OCI-LY7 (cell line): ENCODE measurements at regions not wholly inside any gene's neighbourhood (a gene's known extent, or its start where the extent isn't known, plus 50 kb on each side); places are given as distances from the start of the nearest gene placed in this dataset.

Experiments
- BruUV-seq: library from RNA; stranded (reverse); fragments of 400-500 nt; replicated peaks from 2 replicates; lab custom pipeline; 2021; lab: Mats Ljungman, UMichigan
- CTCF ChIA-PET: fragments of 300-600 bp; sonication (Branson Sonifier 250); formaldehyde crosslinking; loops from one replicate; lab custom pipeline; 2022; ENCODE audit warnings: antibody characterized with exemption; ENCODE audit not compliant: unreplicated experiment; lab: Charles Lee
- POLR2A ChIA-PET: fragments of 300-600 bp; sonication (Branson Sonifier 250); formaldehyde crosslinking; loops from one replicate; lab custom pipeline; 2022; ENCODE audit warnings: antibody characterized with exemption; lab: Charles Lee
- DNase-seq: peaks from one replicate; pipeline ENCODE4 v3.0.0-alpha.2; 2015; ENCODE audit warnings: low spot score
- H2AFZ ChIP-seq: fragments of 200-600 bp; sonication (generic), shearing (Covaris generic); 2 replicates; pipeline ENCODE4 v1.6.1; 2014; ENCODE audit warnings: mild to moderate bottlenecking, antibody characterized with exemption, low read length, moderate library complexity
- H3K27ac ChIP-seq: fragments of 200-600 bp; sonication (generic); 2 replicates; pipeline ENCODE4 v1.5.1; 2014; ENCODE audit warnings: mixed run types, low read depth, mild to moderate bottlenecking, moderate library complexity, low read length, inconsistent platforms; ENCODE audit not compliant: poor library complexity, severe bottlenecking
- H3K36me3 ChIP-seq: fragments of 200-600 bp; sonication (generic); 2 replicates; pipeline ENCODE4 v1.6.1; 2014; ENCODE audit warnings: mild to moderate bottlenecking, antibody characterized with exemption, low read length, moderate library complexity, mixed read lengths; ENCODE audit not compliant: insufficient read depth
- H3K4me1 ChIP-seq: fragments of 200-600 bp; sonication (generic); 2 replicates; pipeline ENCODE4 v1.5.1; 2014; ENCODE audit warnings: mild to moderate bottlenecking, low read length; ENCODE audit not compliant: insufficient read depth, poor library complexity, severe bottlenecking
- H3K4me2 ChIP-seq: fragments of 200-600 bp; sonication (generic); 2 replicates; pipeline ENCODE4 v1.6.1; 2014; ENCODE audit warnings: mild to moderate bottlenecking, low read length
- H3K4me3 ChIP-seq: fragments of 200-600 bp; sonication (generic); 2 replicates; pipeline ENCODE4 v1.5.1; 2014; ENCODE audit warnings: mild to moderate bottlenecking, low read depth, low read length; ENCODE audit not compliant: poor library complexity, severe bottlenecking
- H3K79me2 ChIP-seq: fragments of 200-600 bp; sonication (generic); 2 replicates; pipeline ENCODE4 v1.6.1; 2016; ENCODE audit warnings: low read depth, mild to moderate bottlenecking, low read length, moderate library complexity, mixed read lengths; ENCODE audit not compliant: insufficient read depth
- H3K9me2 ChIP-seq: fragments of 200-600 bp; sonication (generic); 2 replicates; pipeline ENCODE4 v1.6.1; 2016; ENCODE audit warnings: mild to moderate bottlenecking, low read length, mixed read lengths; ENCODE audit not compliant: insufficient read depth
- H3K9me3 ChIP-seq: fragments of 200-600 bp; sonication (generic); 2 replicates; pipeline ENCODE4 v1.6.1; 2014; ENCODE audit warnings: mild to moderate bottlenecking, mixed run types, low read length, mixed read lengths
- H4K20me1 ChIP-seq: fragments of 200-600 bp; sonication (generic); 2 replicates; pipeline ENCODE4 v1.6.1; 2014; ENCODE audit warnings: mild to moderate bottlenecking, antibody characterized with exemption, low read length, moderate library complexity, mixed read lengths; ENCODE audit not compliant: insufficient read depth
- EZH2phosphoT487 ChIP-seq: fragments of 200-600 bp; sonication (generic); IDR thresholded peaks from 2 replicates; pipeline ENCODE4 v1.6.1; 2018; ENCODE audit warnings: low read depth, borderline replicate concordance, mild to moderate bottlenecking, mixed run types, antibody characterized with exemption, low read length, moderate library complexity, mixed read lengths
- intact Hi-C: fragments of 100-400 bp; cut with micrococcal nuclease; formaldehyde crosslinking; loops from one replicate; pipeline ENCODE4 v1.10.0; 2022; ENCODE audit not compliant: unreplicated experiment
- TF ChIP-seq, protein P1 (sequence below): fragments of 200-600 bp; sonication (generic); conservative IDR thresholded peaks from 2 replicates; pipeline ENCODE4 v1.5.1; 2014; ENCODE audit warnings: mild to moderate bottlenecking, antibody characterized with exemption, low read length, moderate library complexity, mixed read lengths

- Histone ChIP-seq H3K27ac (no peak overlapping the region), H3K4me1 (no peaks in the 10 kb centered on the region), H3K9me3 (no peaks in the 10 kb centered on the region), H3K4me3 (no peak overlapping the region), H2AFZ (no peak overlapping the region), H3K9me2 (no peaks in the 10 kb centered on the region), H4K20me1 (no peaks in the 10 kb centered on the region), H3K79me2 (no peaks in the 10 kb centered on the region), H3K4me2 (no peak overlapping the region), H3K36me3 (no peaks in the 10 kb centered on the region)
- ChIA-PET CTCF (no interaction called here), POLR2A (no interaction called here)
- no TSS peak for BruUV-seq
- DNase-seq: no peak
- intact Hi-C loops: no loop called here
- TF ChIP-seq, protein P1, sequence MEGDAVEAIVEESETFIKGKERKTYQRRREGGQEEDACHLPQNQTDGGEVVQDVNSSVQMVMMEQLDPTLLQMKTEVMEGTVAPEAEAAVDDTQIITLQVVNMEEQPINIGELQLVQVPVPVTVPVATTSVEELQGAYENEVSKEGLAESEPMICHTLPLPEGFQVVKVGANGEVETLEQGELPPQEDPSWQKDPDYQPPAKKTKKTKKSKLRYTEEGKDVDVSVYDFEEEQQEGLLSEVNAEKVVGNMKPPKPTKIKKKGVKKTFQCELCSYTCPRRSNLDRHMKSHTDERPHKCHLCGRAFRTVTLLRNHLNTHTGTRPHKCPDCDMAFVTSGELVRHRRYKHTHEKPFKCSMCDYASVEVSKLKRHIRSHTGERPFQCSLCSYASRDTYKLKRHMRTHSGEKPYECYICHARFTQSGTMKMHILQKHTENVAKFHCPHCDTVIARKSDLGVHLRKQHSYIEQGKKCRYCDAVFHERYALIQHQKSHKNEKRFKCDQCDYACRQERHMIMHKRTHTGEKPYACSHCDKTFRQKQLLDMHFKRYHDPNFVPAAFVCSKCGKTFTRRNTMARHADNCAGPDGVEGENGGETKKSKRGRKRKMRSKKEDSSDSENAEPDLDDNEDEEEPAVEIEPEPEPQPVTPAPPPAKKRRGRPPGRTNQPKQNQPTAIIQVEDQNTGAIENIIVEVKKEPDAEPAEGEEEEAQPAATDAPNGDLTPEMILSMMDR: no peak
These were observed 83.2 kb downstream of the TTC32 start for GRCh38 chr2:19818543-19818942.

- intact Hi-C loops: no loop called here
- no peak overlapping the region for H2AFZ ChIP-seq
- no peaks in the 10 kb centered on the region for H3K79me2 ChIP-seq
- no peaks in the 10 kb centered on the region for H3K9me3 ChIP-seq
- H3K4me1 ChIP-seq: no peaks in the 10 kb centered on the region
- H3K4me3 ChIP-seq: no peak overlapping the region
- no peak overlapping the region for H3K27ac ChIP-seq
- no peaks in the 10 kb centered on the region for H4K20me1 ChIP-seq
- no peaks in the 10 kb centered on the region for H3K9me2 ChIP-seq
- ChIA-PET POLR2A (no interaction called here), CTCF (no interaction called here)
- TF ChIP-seq, protein P1: no peak
- no peak for TF ChIP-seq EZH2phosphoT487
- H3K36me3 ChIP-seq: no peaks in the 10 kb centered on the region
- no peak for DNase-seq
- no peak overlapping the region for H3K4me2 ChIP-seq
- no TSS peak for BruUV-seq
These were observed 83.7 kb downstream of the TTC32 start for GRCh38 chr2:19818039-19818438.

GRCh38 chr2:19815746-19816145, 86.0 kb downstream of the TTC32 start:
- no peak overlapping the region for H2AFZ ChIP-seq
- ChIA-PET CTCF (no interaction called here), POLR2A (interaction anchor here (0.9 kb wide), 2 partner anchors 10 to 18 kb away, joined by 3 read pairs; no protein-coding TSS in a partner anchor)
- no peak overlapping the region for H3K4me2 ChIP-seq
- H3K9me3 ChIP-seq: no peaks in the 10 kb centered on the region
- TF ChIP-seq, protein P1: no peak
- no peak for TF ChIP-seq EZH2phosphoT487
- no peak for DNase-seq
- no peaks in the 10 kb centered on the region for H4K20me1 ChIP-seq
- H3K4me1 ChIP-seq: no peaks in the 10 kb centered on the region
- H3K4me3 ChIP-seq: no peak overlapping the region
- H3K36me3 ChIP-seq: no peaks in the 10 kb centered on the region
- no peaks in the 10 kb centered on the region for H3K79me2 ChIP-seq
- H3K27ac ChIP-seq: no peak overlapping the region
- no peaks in the 10 kb centered on the region for H3K9me2 ChIP-seq
- no TSS peak for BruUV-seq
- intact Hi-C loops: no loop called here
